GM19397 (cell line): ENCODE measurements at regions not wholly inside any gene's neighbourhood (a gene's known extent, or its start where the extent isn't known, plus 50 kb on each side); places are given as distances from the start of the nearest gene placed in this dataset.

Experiments used
- ATAC-seq: cut with Tn5 transposase; IDR thresholded peaks from one replicate; pipeline ENCODE4 v1.9.1; 2021; ENCODE audit warnings: mild to moderate bottlenecking, moderate library complexity; ENCODE audit not compliant: unreplicated experiment

- ATAC-seq = no peak
Observed at GRCh38 chr10:78184851-78185692, 151.4 kb downstream of the RPS24 start.

- no peak for ATAC-seq
Observed at GRCh38 chr10:78185693-78186055, 152.0 kb downstream of the RPS24 start.

GRCh38 chr10:78186572-78186971 is 152.9 kb downstream of the RPS24 start:
- ATAC-seq = no peak

GRCh38 chr10:78187371-78187770 is 153.7 kb downstream of the RPS24 start:
- no peak for ATAC-seq

- ATAC-seq = no peak
Observed at GRCh38 chr10:78188446-78188845, 154.8 kb downstream of the RPS24 start.

GRCh38 chr10:78190051-78190825 is 156.6 kb downstream of the RPS24 start:
- no peak for ATAC-seq

GRCh38 chr10:78191301-78191700 is 157.6 kb downstream of the RPS24 start:
- ATAC-seq = no peak

- no peak for ATAC-seq
Observed at GRCh38 chr10:78193189-78193588, 159.5 kb downstream of the RPS24 start.

GRCh38 chr10:78194050-78194449 is 160.4 kb downstream of the RPS24 start:
- ATAC-seq = no peak

GRCh38 chr10:78194539-78195402 is 161.1 kb downstream of the RPS24 start:
- no peak for ATAC-seq

- no peak for ATAC-seq
Observed at GRCh38 chr10:78196396-78196795, 162.7 kb downstream of the RPS24 start.

GRCh38 chr10:78196964-78197363 is 163.3 kb downstream of the RPS24 start:
- ATAC-seq = no peak

- no peak for ATAC-seq
Observed at GRCh38 chr10:78197628-78198272, 164.1 kb downstream of the RPS24 start.

- no peak for ATAC-seq
Observed at GRCh38 chr10:78199005-78199725, 165.5 kb downstream of the RPS24 start.

GRCh38 chr10:78199759-78200158 is 166.1 kb downstream of the RPS24 start:
- no peak for ATAC-seq

GRCh38 chr10:78200686-78201085 is 167.0 kb downstream of the RPS24 start:
- ATAC-seq = no peak

GRCh38 chr10:78202386-78202785 is 168.7 kb downstream of the RPS24 start:
- ATAC-seq = no peak

- ATAC-seq = no peak
Observed at GRCh38 chr10:78203915-78204818, 170.5 kb downstream of the RPS24 start.

GRCh38 chr10:78205457-78206016 is 171.9 kb downstream of the RPS24 start:
- no peak for ATAC-seq
